NB4 (cell line): ENCODE measurements at regions not wholly inside any gene's neighbourhood (a gene's known extent, or its start where the extent isn't known, plus 50 kb on each side); places are given as distances from the start of the nearest gene placed in this dataset.

ENCODE experiments used
- DNase-seq: peaks from one replicate; pipeline ENCODE4 v3.0.0; 2010; ENCODE audit warnings: low read depth
- H3K4me3 ChIP-seq: one replicate; pipeline ENCODE4 v1.5.1; 2011; ENCODE audit warnings: mild to moderate bottlenecking, low read depth, low read length, moderate library complexity
- MYC ChIP-seq: IDR thresholded peaks from 2 replicates; pipeline ENCODE4 v1.6.1; 2011; ENCODE audit warnings: low read depth, low read length
- POLR2A ChIP-seq: IDR thresholded peaks from 2 replicates; pipeline ENCODE4 v1.6.1; 2011; ENCODE audit warnings: mild to moderate bottlenecking; ENCODE audit not compliant: insufficient read length; ENCODE audit errors: extremely low read depth
- TF ChIP-seq, protein P1 (sequence below): IDR thresholded peaks from one replicate; pipeline ENCODE4 v1.5.1; 2012; ENCODE audit warnings: low read depth, low read length
- TF ChIP-seq, protein P2 (sequence below): IDR thresholded peaks from 2 replicates; pipeline ENCODE4 v1.6.1; 2011; ENCODE audit warnings: low read depth, low read length

DNA sequence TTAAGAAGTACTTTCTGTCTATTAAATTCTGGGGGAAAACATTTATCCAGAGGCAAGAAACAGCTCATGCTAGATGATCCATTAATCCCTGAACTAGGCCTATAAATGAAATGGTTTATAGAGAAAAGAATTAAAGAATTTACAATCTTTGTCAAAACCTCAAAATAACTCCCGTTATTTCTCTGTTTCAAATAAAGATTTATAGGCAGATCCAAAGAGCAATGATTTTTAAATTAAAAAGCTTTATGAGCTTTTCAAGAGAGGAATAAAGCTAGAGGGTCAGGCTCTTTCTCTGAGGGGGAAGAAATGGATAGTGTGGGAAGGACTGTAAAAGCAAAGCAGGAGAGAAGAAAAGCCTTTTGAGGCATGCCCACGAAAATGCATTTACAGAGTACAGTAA is 82.5 kb upstream of the OGFRL1 start:
- DNase-seq, result no peak
- TF ChIP-seq, protein P1, sequence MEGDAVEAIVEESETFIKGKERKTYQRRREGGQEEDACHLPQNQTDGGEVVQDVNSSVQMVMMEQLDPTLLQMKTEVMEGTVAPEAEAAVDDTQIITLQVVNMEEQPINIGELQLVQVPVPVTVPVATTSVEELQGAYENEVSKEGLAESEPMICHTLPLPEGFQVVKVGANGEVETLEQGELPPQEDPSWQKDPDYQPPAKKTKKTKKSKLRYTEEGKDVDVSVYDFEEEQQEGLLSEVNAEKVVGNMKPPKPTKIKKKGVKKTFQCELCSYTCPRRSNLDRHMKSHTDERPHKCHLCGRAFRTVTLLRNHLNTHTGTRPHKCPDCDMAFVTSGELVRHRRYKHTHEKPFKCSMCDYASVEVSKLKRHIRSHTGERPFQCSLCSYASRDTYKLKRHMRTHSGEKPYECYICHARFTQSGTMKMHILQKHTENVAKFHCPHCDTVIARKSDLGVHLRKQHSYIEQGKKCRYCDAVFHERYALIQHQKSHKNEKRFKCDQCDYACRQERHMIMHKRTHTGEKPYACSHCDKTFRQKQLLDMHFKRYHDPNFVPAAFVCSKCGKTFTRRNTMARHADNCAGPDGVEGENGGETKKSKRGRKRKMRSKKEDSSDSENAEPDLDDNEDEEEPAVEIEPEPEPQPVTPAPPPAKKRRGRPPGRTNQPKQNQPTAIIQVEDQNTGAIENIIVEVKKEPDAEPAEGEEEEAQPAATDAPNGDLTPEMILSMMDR, result no peak
- TF ChIP-seq, protein P2, sequence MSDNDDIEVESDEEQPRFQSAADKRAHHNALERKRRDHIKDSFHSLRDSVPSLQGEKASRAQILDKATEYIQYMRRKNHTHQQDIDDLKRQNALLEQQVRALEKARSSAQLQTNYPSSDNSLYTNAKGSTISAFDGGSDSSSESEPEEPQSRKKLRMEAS, result no peak
- TF ChIP-seq MYC, result no peak
- no peak for TF ChIP-seq POLR2A

DNA sequence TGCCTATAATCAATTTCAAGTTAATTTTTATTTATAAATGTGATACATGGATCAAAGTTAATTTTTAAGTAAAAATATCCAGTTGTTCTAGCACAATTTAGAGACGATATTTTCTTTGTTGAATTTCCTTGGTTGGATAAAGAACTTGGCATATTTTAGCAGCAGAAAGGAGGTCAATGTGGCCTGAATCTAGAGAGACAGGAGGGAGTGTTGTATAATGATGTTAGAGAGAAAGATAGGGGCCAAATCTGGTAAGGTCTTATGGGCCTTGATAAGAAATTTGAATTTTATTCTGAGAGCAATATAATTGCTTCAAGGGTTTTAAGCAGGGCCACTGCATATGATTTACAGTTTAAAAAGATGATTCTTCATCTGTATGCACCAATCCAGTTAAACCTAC is 79.4 kb upstream of the OGFRL1 start:
- H3K4me3 ChIP-seq, result no peak overlapping the region
- DNase-seq, result no peak
- TF ChIP-seq MYC (no peak), POLR2A (no peak)
- TF ChIP-seq, protein P1, result no peak
- TF ChIP-seq, protein P2, result no peak

More for the DNA sequence above, 82.5 kb upstream of the OGFRL1 start:
- H3K4me3 ChIP-seq, result no peak overlapping the region

DNA sequence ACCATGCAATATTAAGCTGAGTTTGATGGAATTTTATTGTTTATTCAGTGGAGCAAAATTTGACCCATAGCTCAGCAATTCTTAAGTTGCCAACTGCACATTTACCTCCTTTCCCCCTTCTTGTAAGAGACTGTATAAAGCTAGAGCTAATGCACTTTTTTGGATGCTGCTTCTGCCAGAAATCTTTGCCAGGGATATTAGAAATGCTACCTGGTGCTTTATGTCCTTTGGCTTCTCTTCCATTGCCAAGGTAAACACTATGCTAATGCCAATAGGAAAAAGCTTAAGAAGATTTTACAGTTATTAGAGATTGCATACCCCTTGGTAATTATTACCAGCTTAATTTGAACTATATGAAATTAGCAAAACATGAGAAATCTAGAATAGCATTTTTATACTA is 79.0 kb upstream of the OGFRL1 start:
- no peak overlapping the region for H3K4me3 ChIP-seq
- TF ChIP-seq POLR2A (no peak), MYC (no peak)
- TF ChIP-seq, protein P2, result no peak
- TF ChIP-seq, protein P1, result no peak
- DNase-seq, result no peak

DNA sequence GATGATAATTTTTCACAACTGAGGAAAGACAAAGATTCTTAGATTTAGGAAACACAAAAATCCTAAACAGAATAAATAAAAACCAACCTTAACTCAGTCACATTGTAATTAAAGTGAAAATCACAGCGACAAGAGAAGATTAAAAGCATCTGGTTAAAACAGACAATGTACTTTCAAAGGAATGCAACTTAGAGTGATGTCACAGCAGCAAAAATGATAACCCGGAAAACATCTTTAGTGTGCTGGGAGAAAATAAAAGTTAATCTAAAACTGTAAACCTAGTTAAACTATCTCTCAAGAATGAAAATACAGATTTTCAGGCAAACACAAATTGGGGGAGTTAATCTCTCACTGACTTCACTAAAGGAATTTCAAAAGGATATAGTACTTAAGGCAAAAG is 76.8 kb upstream of the OGFRL1 start:
- no peak for DNase-seq
- TF ChIP-seq, protein P2, result no peak
- TF ChIP-seq, protein P1, result no peak
- TF ChIP-seq POLR2A (no peak), MYC (no peak)
- no peak overlapping the region for H3K4me3 ChIP-seq

DNA sequence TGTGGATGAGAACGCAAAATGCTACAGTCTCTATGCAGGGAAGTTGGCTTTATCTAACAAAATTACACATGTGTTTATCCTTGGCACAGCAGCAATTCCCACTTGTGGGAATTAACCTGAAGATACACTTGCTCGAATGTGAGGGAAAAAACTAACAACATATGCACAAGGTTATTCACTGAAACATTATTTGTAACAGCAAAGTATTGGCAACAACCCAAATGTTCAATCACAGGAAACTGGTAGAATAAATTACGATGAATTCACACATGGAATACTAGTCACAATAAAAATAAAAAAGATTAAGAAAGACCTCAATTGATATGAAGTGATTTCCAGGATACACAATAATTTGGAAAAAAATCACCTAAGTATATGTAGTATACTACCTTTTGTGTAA is 68.1 kb upstream of the OGFRL1 start:
- TF ChIP-seq, protein P1, result no peak
- TF ChIP-seq, protein P2, result no peak
- TF ChIP-seq MYC, result no peak
- TF ChIP-seq POLR2A, result no peak
- no peak for DNase-seq

DNA sequence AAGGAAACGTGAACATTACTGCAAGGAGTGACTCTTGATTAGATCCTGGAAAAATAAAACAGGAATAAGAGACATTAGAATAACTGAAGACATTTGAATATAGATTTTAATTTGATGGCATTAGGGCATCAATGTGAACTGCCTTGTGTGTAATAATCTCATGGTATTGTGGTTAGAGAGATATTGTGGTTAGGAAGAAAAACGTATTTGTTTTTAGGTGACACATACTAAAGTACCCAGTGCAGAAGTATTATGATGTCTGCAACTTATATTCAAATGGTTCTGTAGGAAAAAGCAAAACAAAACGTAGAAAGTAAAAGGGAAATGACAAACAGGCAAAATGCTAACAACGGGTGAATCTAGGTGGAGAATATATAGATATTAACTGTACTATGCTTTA is 65.9 kb upstream of the OGFRL1 start:
- DNase-seq, result no peak
- TF ChIP-seq MYC, result no peak
- no peak for TF ChIP-seq POLR2A
- TF ChIP-seq, protein P2, result no peak
- TF ChIP-seq, protein P1, result no peak
- no peak overlapping the region for H3K4me3 ChIP-seq

More for the DNA sequence above, 68.1 kb upstream of the OGFRL1 start:
- H3K4me3 ChIP-seq, result no peak overlapping the region
